Activated T-helper 9 cell treated with anti-CD3 and anti-CD28 coated beads, Interleukin-2, amount 50 U/mL, for 16 hours (primary cell): ENCODE measurements at regions not wholly inside any gene's neighbourhood (a gene's known extent, or its start where the extent isn't known, plus 50 kb on each side); places are given as distances from the start of the nearest gene placed in this dataset.
A peak's percentile ranks its signal among the peaks of the same experiment; 100 is the strongest.

Experiments used
- DNase-seq: peaks from one replicate; pipeline ENCODE4 v3.0.0-alpha.2; 2020; ENCODE audit warnings: low read depth

DNA sequence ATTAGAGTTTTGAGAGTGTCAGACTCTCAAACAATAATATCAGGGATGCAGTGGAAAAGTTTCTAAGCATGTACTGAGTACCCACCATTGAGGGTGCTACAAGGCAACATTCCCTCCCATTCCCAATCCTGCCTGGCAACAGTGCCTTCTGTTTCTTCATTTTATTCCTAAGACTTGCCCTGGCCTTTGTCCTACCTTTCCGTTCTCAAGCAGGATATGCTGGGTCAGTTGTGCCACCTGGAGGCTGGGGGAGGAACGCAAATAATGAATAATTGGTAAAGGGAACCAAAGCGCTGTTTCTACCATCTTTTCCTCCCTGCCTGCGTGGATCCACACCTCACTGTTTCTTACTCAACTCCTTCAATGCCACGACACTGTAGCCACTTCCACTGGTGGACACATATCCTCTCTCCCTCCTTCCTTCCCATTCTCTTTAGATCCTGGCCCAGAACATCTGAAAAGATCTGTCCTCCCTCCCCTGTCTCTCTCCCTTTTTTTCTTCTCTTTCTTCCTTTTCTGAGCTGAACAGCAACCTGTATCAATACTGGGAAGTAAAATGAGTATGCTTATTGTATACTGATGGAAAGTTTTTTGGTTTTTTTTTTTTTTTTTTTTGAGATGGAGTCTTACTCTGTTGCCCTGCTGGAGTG, 149.5 kb downstream of the C9orf152 start:
- peak; percentile 20 for DNase-seq

DNA sequence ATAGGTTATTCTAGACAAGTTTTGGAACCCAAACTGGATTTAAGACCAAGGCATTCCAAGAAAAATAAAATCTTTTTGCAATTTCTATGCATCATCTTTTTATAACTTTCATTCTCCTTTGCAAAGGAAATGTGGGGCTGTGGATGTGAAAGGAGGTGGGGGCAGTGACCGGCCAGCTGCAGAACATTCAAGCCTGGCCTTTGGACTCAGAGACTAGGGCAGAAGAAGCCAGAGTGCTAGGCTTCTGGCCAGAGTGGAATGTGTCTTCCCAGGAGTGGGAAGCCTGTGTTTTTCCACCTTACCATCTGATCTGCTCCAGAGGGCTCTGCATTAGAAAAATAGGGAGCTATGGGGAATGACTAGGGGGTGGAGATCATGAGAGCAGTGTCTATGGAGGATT, 148.5 kb downstream of the C9orf152 start:
- DNase-seq, result no peak

DNA sequence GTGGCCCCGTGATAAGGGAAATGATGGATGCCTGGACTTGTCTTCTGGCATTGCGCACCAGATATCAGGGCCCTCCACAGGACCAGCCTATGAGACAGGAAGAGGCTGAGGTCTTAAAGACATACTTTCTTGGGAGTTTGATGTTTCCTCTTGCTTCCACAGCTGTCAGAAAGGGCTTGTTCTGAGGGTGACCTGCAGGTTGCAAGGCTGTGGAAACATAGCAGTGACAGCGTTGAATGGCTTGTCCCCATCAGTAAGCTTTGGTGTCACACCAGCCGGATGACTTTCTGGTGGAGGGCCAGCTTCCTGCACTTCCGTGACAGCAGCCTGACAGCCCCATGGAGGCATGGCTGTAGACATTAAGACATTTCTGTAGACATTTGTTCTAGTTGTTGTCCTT, 143.2 kb downstream of the C9orf152 start:
- no peak for DNase-seq

DNA sequence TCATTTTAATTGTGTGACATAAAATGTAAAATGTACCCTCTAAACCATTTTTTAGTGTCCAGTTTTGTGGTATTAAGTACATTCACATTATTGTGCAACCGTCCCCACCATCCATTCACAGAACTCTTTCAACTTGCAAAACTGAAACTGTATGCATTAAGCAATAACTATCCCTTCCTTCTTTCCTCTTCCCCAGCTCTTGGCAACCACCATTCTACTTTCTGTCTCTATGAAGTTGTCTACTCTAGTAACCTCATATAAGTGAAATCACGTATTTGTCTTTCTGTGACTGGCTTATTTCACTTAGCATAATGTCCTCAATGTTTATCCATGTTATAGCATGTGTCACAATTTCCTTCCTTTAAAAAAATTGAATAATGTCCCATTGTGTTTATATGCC, 142.4 kb downstream of the C9orf152 start:
- no peak for DNase-seq

DNA sequence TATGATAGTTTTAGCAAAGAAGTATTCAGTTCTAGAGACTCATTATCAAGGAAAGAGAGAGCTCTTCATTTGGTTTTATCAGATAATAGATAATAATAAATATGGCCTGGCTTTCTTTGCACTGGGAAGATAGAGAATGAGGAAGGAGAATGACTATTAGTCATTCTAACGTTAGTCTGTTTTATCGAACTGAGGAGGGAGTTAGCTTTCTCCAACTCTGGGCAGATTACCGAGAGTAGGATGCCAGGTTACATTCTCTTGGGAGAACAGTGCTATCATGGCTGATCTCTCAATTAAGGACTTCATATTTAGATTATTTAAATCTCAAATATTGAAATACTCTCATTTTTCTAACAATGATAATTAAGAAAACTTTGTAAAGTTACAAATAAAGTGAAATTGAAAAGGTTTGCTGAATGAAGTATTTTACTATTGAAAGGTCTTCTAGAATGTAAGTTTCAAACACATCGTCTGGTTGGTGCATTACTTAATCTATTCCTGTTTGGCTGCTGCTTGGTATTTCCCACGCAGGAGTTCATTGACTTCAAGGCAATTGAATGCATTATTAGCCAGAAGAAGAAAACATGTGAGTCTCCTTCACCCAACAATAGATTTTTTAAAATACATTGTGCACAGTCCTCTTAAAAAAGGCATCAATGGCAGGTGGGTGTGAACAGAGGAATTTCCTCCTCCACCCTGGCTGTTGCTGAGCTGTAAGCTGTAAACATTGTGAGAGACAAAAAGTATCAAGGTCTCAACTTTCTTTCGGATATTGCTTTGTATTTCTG, 140.8 kb downstream of the C9orf152 start:
- DNase-seq, result no peak

DNA sequence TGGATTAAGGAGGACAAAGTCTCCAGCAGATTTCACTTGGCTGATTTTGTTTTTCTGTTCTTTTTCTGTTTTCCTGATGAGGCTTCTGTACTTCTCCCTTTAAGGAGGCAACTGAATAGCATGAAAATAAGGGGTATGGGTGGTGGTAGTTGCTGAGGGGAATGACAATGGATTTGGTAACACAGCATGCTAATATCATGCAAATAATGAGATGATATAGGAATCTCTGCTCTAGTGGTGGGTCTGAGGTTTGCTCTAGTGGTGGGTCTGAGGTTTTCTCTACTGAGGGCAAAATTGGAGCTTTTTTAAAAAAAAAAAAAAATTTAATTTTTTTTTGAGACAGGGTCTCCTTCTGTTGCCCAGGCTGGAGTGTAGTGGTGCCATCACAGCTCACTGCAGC, 139.7 kb downstream of the C9orf152 start:
- DNase-seq, result no peak

DNA sequence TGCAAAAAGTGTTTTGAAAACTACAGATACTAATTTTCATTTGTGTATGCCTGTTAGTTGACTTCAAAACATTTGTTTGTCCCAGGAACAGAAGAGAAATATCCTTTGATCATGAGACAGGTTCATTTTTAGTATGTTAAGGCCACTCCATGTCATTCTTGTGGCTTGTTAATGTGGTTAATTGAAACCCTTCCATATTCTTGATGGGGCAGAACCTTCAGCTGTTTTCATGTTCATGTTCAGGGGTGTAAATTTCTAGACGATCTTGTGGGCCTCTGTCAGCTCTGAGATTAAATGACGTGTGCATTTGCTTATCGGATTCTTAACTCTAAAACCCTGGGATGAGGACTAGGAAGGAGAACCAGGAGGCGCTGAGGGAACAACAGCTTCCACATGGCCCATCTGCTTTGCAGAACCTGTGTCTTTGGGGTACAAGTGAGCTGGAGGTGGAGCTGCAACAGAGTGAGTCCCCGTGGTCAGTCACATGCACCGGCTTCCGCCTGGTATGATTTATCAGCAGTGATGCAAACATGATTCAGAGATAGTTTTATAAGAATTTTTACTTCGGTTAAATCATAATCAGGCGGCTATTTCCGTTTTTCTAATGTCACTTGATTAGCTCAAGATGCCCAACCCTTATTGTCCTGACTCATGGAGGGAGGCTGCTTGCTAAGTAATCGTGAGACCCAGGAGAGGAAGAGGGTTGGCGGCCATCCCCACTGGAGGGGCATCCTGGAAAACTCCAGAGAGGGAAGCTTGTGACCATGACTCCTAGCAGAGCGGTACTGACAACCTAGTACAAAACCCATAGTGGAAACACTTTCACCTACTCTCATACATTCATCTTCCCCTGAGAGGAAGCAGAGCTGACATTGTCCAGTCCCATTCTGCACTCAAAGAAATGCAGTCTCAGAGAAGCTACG, 138.4 kb downstream of the C9orf152 start:
- no peak for DNase-seq

DNA sequence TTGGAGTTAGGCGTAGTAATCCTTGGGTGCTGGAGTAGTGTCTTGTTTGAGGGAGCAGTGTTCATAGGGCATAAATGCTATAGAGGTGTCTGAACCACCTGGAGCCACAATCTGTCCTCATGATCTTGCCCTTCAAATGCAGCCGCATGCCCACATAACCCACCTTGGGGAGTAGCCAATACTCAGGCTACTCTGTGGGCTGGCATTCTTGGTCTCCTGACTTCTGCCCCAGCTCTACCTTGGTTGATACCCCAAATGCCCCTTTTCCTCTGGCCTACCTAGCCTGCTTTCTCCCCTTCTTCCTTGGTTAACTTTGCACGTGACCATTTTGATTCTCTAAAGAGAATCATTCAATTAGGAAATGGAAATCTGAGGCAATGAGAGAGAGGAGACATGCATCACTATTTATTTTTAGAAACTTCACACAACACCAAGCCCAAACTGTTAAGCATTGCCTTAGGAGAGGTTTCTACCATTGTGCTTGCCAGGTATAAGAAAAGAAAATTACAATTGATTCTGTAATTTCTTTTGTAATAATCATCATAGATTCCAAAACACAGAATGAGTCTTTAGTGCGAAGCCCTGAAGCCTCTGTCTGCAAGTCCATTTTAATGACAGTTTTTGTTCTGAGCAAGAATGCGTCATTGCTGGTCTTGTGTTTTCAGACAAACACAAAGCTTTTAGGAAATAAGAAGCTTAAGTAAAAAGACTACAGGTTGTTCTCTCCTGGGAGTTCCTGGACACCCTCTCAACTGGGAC, 135.2 kb downstream of the C9orf152 start:
- DNase-seq, result no peak

DNA sequence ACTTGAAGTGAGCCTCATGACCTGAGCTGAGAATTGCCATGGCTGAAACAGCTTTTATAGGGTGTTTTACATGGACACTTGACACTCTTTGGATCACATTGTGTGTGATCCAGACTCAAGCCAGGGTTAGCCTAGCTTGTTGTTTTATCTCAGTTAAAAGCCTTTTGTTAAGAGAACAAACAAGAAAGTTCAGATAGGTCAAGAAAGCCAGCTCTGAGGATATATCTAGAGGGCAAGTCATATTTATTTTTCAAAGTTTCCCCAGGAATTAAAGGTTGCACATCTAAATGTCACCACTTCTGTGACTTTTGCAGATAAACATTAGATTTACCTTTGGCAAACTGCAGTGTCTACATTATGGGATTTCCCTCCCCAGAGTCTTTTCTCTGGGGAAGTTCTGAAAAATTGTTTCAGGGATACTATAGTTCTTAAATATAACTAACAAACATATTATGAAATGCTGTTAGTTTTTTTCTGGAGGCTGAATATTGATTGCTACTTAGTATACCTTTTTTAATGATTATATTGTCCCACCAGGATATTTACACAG, 134.5 kb downstream of the C9orf152 start:
- no peak for DNase-seq

DNA sequence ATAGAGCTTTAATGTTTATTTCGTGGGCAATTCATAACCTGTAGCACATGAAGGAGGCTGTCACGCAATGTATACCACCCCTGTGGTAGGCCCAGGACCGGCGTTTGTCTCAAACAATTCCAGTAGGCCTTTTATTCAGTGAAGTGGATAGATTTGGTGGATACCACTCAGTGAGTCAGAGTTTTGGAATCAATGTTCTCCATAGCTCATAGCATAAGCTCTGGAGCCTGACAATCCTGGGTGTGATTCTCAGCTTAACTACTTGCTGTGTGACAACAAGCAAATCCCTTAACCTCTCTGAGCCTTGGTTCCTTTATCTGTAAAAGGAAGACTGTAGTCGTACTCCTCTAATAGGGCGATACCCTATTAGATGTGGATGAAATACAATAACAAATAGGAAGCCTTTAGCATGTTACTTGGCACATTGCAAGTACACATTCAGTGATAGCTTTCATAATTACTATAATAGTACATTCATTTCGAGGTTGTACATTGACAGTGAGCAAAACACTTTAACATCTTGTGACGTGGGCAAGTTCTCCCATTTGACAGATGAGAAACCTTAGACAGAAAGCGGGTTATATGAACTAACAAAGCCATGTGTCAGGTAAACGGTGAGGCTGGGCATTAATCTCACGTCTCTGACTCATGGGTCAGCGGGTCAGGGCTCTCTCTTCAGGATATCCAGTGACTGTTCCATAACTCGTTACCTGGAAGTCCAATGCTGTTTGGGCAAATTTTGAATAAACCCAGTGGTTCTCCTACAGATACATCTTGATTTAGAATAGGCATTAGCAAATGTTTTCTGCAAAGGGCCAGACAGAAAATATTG, 130.8 kb downstream of the C9orf152 start:
- DNase-seq, result no peak

DNA sequence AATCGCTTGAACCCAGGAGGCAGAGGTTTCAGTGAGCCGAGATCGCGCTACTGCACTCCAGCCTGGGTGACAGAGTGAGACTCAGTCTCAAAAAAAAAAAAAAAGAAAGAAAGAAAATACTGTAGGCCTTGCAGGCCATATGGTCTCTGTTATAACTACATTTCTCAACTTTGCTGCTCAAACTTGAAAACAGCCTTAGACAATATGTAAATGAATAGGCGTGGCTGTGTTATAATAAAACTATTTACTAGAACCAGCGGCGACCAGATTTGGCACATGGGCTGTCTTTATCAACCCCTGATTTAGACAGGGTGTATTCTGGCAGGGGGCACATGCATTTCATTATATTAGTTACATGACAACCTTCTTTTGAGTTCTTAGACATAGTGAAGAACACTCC, 130.0 kb downstream of the C9orf152 start:
- DNase-seq, result no peak

DNA sequence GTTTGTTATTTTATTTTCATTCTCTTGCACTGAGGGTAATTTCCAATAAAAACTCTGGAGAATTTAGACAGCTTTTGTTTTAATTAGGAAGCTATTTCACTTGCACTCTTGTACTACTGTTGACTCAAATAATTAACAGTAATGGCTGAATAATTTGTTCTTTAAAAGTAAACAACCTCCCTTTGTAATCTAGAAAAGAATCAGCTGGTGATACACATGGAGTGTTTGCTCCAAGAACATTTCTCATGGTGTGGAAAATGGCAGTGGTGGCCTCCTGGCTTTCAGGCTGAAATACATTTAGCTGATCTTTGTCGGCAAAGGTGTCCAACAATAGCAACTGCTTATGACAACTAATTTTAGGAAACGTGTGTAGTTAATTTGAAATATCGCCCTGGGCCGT, 129.4 kb downstream of the C9orf152 start:
- no peak for DNase-seq

DNA sequence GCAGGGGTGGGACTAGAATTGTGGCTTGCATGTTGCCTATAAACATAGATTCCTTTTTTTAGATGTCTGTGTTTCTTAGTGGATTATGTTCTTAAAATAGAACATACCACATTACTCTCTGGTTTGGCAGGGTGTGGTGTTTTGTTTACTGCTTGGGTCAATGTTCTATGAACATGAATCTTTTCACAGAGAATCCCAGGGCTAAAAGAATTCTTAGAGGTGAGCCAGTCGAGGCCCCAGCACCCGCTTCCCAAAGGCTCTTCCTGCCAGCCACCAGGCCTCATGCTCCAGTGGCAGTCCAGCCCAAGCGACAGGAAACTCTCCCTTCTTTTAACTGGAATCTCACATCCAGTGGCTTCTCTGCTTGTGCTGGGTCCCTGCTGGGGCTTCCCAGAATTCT, 126.6 kb downstream of the C9orf152 start:
- no peak for DNase-seq

DNA sequence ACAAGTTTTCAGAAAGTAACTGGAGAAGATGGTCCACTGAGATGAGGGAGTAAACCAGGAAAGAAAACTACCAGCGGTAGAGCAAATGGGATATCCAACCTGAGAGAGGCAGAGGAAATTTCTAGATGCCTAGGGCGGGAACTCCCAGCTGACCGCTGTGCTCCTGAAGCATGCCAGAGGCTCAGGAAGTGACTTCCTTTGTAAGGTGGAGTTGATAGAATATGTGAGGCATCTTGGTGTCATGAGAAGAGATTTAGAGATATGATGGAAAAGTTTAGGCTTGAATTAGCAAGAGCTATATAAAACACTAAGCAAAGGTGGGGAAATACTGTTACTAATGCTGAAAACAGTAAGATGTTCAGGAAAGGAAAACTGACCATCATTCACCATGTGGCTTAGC, 124.1 kb downstream of the C9orf152 start:
- no peak for DNase-seq

DNA sequence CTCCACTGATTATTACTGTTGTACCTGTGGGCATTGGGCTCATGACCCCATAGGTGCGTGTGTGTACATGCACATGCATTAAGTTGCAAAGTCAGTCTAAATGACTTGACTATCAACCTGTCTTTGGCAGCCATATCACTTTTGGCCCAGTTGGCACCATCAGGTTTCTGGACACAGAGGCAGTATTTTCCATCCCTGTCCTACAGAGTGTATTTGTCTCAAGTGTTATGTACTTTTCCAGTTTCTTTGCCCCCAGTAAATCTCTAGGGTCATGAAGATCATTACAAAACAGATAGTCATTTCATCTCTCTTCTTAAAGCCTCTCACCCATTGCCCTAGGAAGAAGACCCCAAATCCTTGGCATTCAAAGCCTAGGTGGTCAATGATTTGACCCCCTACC, 121.4 kb downstream of the C9orf152 start:
- no peak for DNase-seq

DNA sequence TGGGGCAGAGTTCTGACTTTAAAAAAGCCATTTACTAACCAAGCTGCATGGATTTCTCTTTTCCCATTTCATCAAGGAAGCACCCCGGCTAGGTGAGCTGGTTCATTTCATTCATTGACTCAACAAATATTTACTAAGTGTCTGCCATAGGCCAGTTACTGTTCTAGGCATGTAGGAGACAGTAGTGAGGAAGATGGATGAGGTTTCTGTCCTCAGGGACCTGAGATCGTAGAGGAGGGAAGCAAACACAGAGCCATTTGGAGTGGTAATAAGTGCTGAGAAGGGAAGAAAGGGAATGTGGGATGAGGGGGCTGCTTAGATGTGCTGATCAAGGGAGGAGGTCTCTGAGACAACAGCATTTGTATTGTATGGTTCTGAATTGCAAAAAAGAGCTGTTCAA, 120.4 kb downstream of the C9orf152 start:
- DNase-seq, result no peak

DNA sequence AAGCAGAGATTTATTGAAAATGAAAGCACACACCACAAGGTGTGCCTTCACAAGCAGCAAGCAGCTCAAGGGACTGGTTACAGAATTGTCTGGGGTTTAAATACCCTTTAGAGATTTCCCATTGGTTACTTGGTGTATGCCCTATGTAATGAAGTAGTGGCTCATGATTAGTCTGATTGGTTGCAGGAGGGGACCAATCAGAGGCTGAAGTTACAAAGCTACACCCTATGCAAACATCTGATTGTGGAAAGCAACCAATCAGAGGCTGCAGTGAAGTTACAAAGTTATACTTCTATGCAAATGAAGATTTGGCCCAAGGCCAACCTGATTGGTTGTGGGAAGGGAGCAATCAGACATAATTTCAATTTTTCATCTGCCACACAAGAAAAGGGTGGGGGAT, 119.9 kb downstream of the C9orf152 start:
- no peak for DNase-seq

DNA sequence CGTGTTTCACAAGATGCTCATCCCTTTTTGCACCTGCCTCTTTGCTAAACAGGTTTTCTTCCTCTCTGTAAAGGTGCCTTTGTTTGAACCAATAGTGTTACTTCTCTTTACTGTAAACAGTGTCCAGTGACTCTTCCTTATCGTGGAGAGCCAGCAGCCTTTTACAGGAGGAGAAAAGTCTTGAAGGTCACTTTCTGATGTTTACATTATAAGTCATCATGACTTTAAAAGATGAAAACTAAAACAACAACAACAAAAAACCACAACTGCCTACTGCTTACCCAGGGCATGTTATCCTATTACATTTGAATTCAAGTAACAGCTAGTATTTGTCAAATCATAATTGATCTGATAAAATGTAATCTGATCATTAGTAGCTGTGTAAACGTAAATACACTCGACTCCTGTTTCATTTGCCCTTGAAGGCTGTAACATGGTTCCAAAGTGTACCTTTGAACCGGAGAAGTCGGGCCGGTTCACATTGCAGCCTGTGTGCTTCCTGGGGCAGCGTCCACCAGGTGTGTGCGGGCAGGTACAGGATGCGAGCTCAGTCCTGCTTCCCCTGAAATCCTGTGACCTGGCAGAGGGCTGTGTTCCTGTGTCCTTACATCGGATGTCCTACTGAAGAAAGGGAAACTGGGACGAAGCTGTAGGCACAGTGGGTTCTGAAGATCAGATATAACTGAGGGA, 118.1 kb downstream of the C9orf152 start:
- DNase-seq, result no peak

DNA sequence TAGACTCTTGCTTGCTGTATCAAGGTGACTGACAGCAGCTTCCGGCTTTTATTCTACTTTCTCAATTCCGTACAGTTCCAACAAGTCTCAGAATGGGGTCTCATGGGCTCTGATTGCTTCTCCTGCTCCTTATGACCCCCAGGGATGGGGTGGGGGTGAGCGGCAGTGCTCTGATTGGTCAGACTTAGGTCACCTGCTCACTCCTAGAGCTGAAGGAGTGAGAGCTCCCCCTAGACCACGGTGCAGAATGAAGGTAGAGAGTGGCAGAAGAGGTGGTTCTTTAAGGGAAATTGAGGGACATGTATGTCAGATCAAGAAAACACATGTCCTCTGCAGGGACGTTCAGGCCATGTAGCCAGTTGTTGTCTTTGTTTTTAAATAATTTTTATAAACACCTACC, 115.2 kb downstream of the C9orf152 start:
- no peak for DNase-seq

DNA sequence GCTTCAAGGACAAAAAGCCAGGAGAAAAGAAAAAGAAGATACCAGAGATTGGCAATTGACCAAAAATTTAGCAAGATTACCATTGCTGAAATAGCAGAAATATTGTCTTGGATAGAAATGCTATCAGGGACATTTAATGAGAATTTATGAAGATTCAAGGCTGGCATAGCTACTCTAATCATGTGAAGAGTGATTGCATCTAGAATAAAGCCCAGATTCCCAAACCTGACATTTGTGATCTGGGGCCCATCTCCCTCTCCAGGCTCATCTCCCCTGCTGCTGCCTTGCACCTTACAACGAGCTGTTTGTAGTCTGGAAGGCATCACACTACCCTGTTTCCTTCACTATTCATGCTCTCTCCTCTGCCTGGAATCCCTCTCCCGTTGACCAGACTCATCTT, 114.5 kb downstream of the C9orf152 start:
- no peak for DNase-seq
